SU-DHL-6 (cell line): ENCODE measurements at regions not wholly inside any gene's neighbourhood (a gene's known extent, or its start where the extent isn't known, plus 50 kb on each side); places are given as distances from the start of the nearest gene placed in this dataset.

ENCODE experiments used
- CTCF ChIP-seq: fragments of 200-600 bp; sonication (generic); IDR thresholded peaks from one replicate; pipeline ENCODE4 v1.5.1; 2017; ENCODE audit warnings: antibody characterized with exemption, mild to moderate bottlenecking, low read length, moderate library complexity; ENCODE audit not compliant: insufficient read depth, poor library complexity, severe bottlenecking
- EZH2phosphoT487 ChIP-seq: fragments of 200-600 bp; sonication (generic), shearing (Covaris generic); conservative IDR thresholded peaks from 2 replicates; pipeline ENCODE4 v1.6.1; 2018; ENCODE audit warnings: mild to moderate bottlenecking, antibody characterized with exemption, low read length, moderate library complexity, mixed read lengths

GRCh38 chr1:29883411-29883832 is 647.1 kb downstream of the PTPRU start:
- TF ChIP-seq CTCF (no peak), EZH2phosphoT487 (no peak)
